ENCODE measurements at regions not wholly inside any gene's neighbourhood (a gene's known extent, or its start where the extent isn't known, plus 50 kb on each side); places are given as distances from the start of the nearest gene placed in this dataset.

DNA sequence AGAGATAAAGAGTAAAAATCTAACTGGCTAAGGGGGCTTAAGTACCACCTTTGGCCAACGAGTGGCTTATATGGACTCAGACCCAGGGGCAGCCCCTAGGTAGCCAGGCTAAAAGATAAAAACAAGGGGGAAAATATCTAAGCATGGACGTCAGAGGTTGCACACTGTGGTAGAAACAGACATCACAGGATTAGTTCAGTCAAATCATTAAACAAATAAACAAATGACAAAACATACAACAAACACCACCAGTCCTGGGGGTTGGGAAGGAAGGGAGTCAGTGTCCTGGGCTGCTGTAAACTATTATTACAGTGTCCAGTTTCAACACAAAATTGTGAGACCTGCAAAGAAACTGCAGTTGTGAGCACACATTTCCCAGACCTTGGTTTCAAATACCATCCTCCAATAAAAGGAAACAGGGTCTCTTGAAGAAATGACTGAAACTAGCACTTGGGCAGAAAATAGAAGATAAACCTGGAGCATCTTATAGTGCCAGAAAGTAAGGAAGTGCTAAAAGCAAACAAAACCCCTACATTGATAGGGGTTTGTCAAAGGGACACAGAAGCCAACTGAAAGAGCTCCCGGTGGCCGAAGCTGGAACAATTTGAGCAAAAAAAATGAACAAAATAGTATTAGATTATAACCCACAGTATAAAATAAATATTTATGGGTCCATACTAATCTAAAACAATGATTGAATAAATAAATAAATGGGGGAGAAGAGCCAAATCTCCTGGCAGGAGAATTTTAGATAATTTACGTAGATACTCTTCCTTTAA is 154.8 kb upstream of the KLF7 start:
- Histone ChIP-seq H2BK15ac (ENCODE audit: low read depth, low read length) (no peak overlapping the region), H4K91ac (ENCODE audit: insufficient read depth, low read depth, low read length) (no peak overlapping the region; the same call in 1 of the 2 replicates), H2BK20ac (ENCODE audit: low read depth, low read length) (no peak overlapping the region), H3K14ac (replicated peaks; ENCODE audit: low read depth, low read length) (0 out of 2 replicates have a peak overlapping the region, but pooled peaks have one; percentile 7), H3K56ac (ENCODE audit: extremely low read depth, insufficient read depth, low read length) (no peak overlapping the region), H3K79me1 (ENCODE audit: low read depth in 1 of 2, low read length in 2 of 2) (no peaks in the 10 kb centered on the region), H2AK5ac (ENCODE audit: low read depth, low read length) (no peak overlapping the region), H3K9me3 (ENCODE audit: control insufficient read depth, insufficient read depth, low read length) (no peaks in the 10 kb centered on the region), H3K4me1 (ENCODE audit: control insufficient read depth, insufficient read depth, low read length) (peaks cover 4% of the 10 kb centered on the region; the same call in 1 of the 2 replicates), H4K20me1 (ENCODE audit: insufficient read depth, low read length) (no peaks in the 10 kb centered on the region), H2AFZ (replicated peaks; ENCODE audit: low read length, poor library complexity) (no peak overlapping the region), H2BK5ac (ENCODE audit: low read depth, low read length, poor library complexity, severe bottlenecking) (no peak overlapping the region), H3K27me3 (ENCODE audit: control insufficient read depth, insufficient read depth, low read length) (no peaks in the 10 kb centered on the region), H2BK120ac (ENCODE audit: low read depth, low read length) (no peak overlapping the region), H3K4ac (ENCODE audit: low read depth, low read length) (no peak overlapping the region), H3K4me2 (ENCODE audit: low read depth, low read length) (no peak overlapping the region), H3K9me1 (ENCODE audit: insufficient read depth, low read length) (no peaks in the 10 kb centered on the region), H4K5ac (ENCODE audit: low read depth, low read length) (no peak overlapping the region), H4K8ac (ENCODE audit: low read depth in 2 of 2, low read length in 2 of 2) (peak overlapping the region in 1 of 2 experiments; percentile 32; a peak in 1 of 4 replicates), H3K23ac (ENCODE audit: low read depth, low read length) (no peak overlapping the region), H3K4me3 (ENCODE audit: insufficient read depth, low read depth, low read length) (no peak overlapping the region), H2AK9ac (replicated peaks; ENCODE audit: low read depth, low read length, poor library complexity) (no peak overlapping the region), H3K36me3 (ENCODE audit: control insufficient read depth, insufficient read depth, low read length) (no peaks in the 10 kb centered on the region), H3K18ac (ENCODE audit: low read depth, low read length) (no peak overlapping the region), H3K9ac (ENCODE audit: low read depth, low read length) (no peak overlapping the region), H3K27ac (ENCODE audit: insufficient read depth, low read length) (no peak overlapping the region)
- ChIA-PET CTCF (interaction anchor here (0.7 to 1.0 kb wide), 2 partner anchors 8 to 56 kb away, joined by 3 read pairs; no protein-coding TSS in a partner anchor), POLR2A (ENCODE audit: unreplicated experiment) (no interaction called here)
- no peak for ATAC-seq (ENCODE audit: low read depth)
- dilution Hi-C loops (cut with HindIII; ENCODE audit: low sequenced_read_pairs, unreplicated experiment) (no loop called here), intact Hi-C loops (cut with micrococcal nuclease) (no loop called here), in situ Hi-C loops (cut with MboI; ENCODE audit: low sequenced_read_pairs) (no loop called here)
- no TSS peak for BruUV-seq (replicated peaks)
- no peak for TF ChIP-seq RFX5 (IDR thresholded peaks at IDR 0.05; ENCODE audit: low read depth, low read length)
- 0 out of 2 replicates have a peak, but pooled peaks have one; percentile 6 for TF ChIP-seq CTCF (conservative IDR thresholded peaks at IDR 0.05; ENCODE audit: low read depth, low read length)
- no peak for TF ChIP-seq MXI1 (IDR thresholded peaks at IDR 0.05; ENCODE audit: borderline replicate concordance, low read depth, low read length)
- TF ChIP-seq CHD1 (IDR thresholded peaks at IDR 0.05; ENCODE audit: low read depth, low read length) = no peak
- TF ChIP-seq NFE2L2 (IDR thresholded peaks at IDR 0.05; ENCODE audit: low read depth, low read length) = no peak
- TF ChIP-seq RCOR1 (IDR thresholded peaks at IDR 0.05; ENCODE audit: insufficient replicate concordance, low read length) = no peak
- TF ChIP-seq CEBPB (IDR thresholded peaks at IDR 0.05; ENCODE audit: low read depth, low read length) = no peak
- TF ChIP-seq MAZ (IDR thresholded peaks at IDR 0.05; ENCODE audit: borderline replicate concordance, low read depth, low read length) = no peak
- TF ChIP-seq, protein P1, sequence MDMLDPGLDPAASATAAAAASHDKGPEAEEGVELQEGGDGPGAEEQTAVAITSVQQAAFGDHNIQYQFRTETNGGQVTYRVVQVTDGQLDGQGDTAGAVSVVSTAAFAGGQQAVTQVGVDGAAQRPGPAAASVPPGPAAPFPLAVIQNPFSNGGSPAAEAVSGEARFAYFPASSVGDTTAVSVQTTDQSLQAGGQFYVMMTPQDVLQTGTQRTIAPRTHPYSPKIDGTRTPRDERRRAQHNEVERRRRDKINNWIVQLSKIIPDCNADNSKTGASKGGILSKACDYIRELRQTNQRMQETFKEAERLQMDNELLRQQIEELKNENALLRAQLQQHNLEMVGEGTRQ (IDR thresholded peaks at IDR 0.05; ENCODE audit: low read depth, low read length) = no peak
- peak; percentile 2; the same call in 1 of the 2 replicates for TF ChIP-seq RAD21 (IDR thresholded peaks at IDR 0.05; ENCODE audit: low read length)
- TF ChIP-seq, protein P2, sequence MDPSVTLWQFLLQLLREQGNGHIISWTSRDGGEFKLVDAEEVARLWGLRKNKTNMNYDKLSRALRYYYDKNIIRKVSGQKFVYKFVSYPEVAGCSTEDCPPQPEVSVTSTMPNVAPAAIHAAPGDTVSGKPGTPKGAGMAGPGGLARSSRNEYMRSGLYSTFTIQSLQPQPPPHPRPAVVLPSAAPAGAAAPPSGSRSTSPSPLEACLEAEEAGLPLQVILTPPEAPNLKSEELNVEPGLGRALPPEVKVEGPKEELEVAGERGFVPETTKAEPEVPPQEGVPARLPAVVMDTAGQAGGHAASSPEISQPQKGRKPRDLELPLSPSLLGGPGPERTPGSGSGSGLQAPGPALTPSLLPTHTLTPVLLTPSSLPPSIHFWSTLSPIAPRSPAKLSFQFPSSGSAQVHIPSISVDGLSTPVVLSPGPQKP (IDR thresholded peaks at IDR 0.05; ENCODE audit: borderline replicate concordance, low read depth, low read length) = no peak
- no peak for TF ChIP-seq BHLHE40 (IDR thresholded peaks at IDR 0.05; ENCODE audit: low read depth, low read length)
- TF ChIP-seq MAFK (IDR thresholded peaks at IDR 0.05; ENCODE audit: low read depth, low read length) = no peak
- 0 out of 2 replicates have a peak, but pooled peaks have one; percentile 11 for TF ChIP-seq SMC3 (IDR thresholded peaks at IDR 0.05; ENCODE audit: low read depth, low read length)
- DNase-seq = peak; percentile 45
- no CpG with 5 or more reads among the region's 5 CpGs for WGBS, 2 experiments (ENCODE audit: extremely low coverage in 2 of 2, insufficient read length in 1 of 2)

Data from IMR-90 (cell line).